Fibroblast of lung (primary cell): ENCODE measurements at regions not wholly inside any gene's neighbourhood (a gene's known extent, or its start where the extent isn't known, plus 50 kb on each side); places are given as distances from the start of the nearest gene placed in this dataset.

Source experiments
- DNase-seq, 2 donors: peaks; one replicate each; pipeline versions ENCODE4 v3.0.0 to v3.0.0-alpha.2; 2010; ENCODE audit warnings: low read depth in 2 of 2
- H2AFZ ChIP-seq: 2 replicates; pipeline ENCODE4 v1.5.1; 2012; ENCODE audit warnings: low read length, control low read depth, inconsistent platforms
- H3K27ac ChIP-seq: 2 replicates; pipeline ENCODE4 v1.5.1; 2011; ENCODE audit warnings: low read length, control low read depth; ENCODE audit not compliant: insufficient read depth
- H3K27me3 ChIP-seq: 2 replicates; pipeline ENCODE4 v1.5.1; 2011; ENCODE audit warnings: mild to moderate bottlenecking, low read length; ENCODE audit not compliant: control insufficient read depth, insufficient read depth
- H3K36me3 ChIP-seq: 2 replicates; pipeline ENCODE4 v1.5.1; 2011; ENCODE audit warnings: low read length; ENCODE audit not compliant: control insufficient read depth, insufficient read depth
- H3K4me1 ChIP-seq: 2 replicates; pipeline ENCODE4 v1.5.1; 2011; ENCODE audit warnings: low read length; ENCODE audit not compliant: control insufficient read depth, insufficient read depth; ENCODE audit errors: extremely low read depth
- H3K4me2 ChIP-seq: 2 replicates; pipeline ENCODE4 v1.5.1; 2011; ENCODE audit warnings: low read length, control low read depth; ENCODE audit not compliant: insufficient read depth; ENCODE audit errors: extremely low read depth
- H3K4me3 ChIP-seq, 4 experiments: fragments of 200-600 bp in 1 of 4; sonication (generic) in 1 of 4; replicated peaks in 1 of 4; 2 replicates each; pipeline ENCODE4 v1.5.1; 2011 to 2016; ENCODE audit warnings: low read length in 4 of 4, low read depth in 3 of 4, mild to moderate bottlenecking in 3 of 4, control low read depth in 2 of 4, inconsistent platforms in 1 of 4, mixed read lengths in 1 of 4; ENCODE audit not compliant: insufficient read depth in 1 of 4; ENCODE audit errors: control extremely low read depth in 1 of 4
- H3K79me2 ChIP-seq: 2 replicates; pipeline ENCODE4 v1.5.1; 2012; ENCODE audit warnings: mild to moderate bottlenecking, low read length, inconsistent platforms; ENCODE audit not compliant: control insufficient read depth, insufficient read depth
- H3K9ac ChIP-seq: 2 replicates; pipeline ENCODE4 v1.5.1; 2011; ENCODE audit warnings: mild to moderate bottlenecking, low read length, control low read depth; ENCODE audit not compliant: insufficient read depth
- H3K9me3 ChIP-seq: 2 replicates; pipeline ENCODE4 v1.5.1; 2012; ENCODE audit warnings: low read depth, low read length; ENCODE audit not compliant: control insufficient read depth, insufficient read depth
- H4K20me1 ChIP-seq: 2 replicates; pipeline ENCODE4 v1.5.1; 2011; ENCODE audit warnings: low read length; ENCODE audit not compliant: control insufficient read depth, insufficient read depth; ENCODE audit errors: extremely low read depth
- CTCF ChIP-seq, 2 donors: IDR thresholded peaks in 1 of 2; conservative IDR thresholded peaks in 1 of 2; 1 replicate in 1 of 2; 2 replicates in 1 of 2; pipeline ENCODE4 v1.5.1; 2011 to 2012; ENCODE audit warnings: low read length in 2 of 2, control low read depth in 1 of 2, inconsistent platforms in 1 of 2, low read depth in 1 of 2, mild to moderate bottlenecking in 1 of 2
- EZH2 ChIP-seq: IDR thresholded peaks from 2 replicates; pipeline ENCODE4 v1.5.1; 2012; ENCODE audit warnings: low read length, control low read depth, mild to moderate bottlenecking; ENCODE audit errors: missing control alignments

- no peak overlapping the region for H2AFZ ChIP-seq
- H3K27me3 ChIP-seq = no peaks in the 10 kb centered on the region
- no peak overlapping the region for H3K27ac ChIP-seq
- H3K79me2 ChIP-seq = no peaks in the 10 kb centered on the region
- no peak overlapping the region for H3K9ac ChIP-seq
- no peak overlapping the region for H3K4me3 ChIP-seq
- H3K4me1 ChIP-seq = no peaks in the 10 kb centered on the region
- H4K20me1 ChIP-seq = no peaks in the 10 kb centered on the region
- H3K9me3 ChIP-seq = no peaks in the 10 kb centered on the region
- TF ChIP-seq CTCF (conservative IDR thresholded peaks at IDR 0.05 in 1 of 2, IDR thresholded peaks at IDR 0.05 in 1 of 2; ENCODE audit: low read depth in 1 of 2, low read length in 2 of 2) = no peak
- no peak for TF ChIP-seq EZH2
- DNase-seq = no peak
- no peak overlapping the region for H3K4me2 ChIP-seq
- H3K36me3 ChIP-seq = no peaks in the 10 kb centered on the region
Measured at GRCh38 chr1:166511761-166512160, 327.5 kb upstream of the POGK start.

- no peak overlapping the region for H3K4me2 ChIP-seq
- no peaks in the 10 kb centered on the region for H3K27me3 ChIP-seq
- TF ChIP-seq CTCF (conservative IDR thresholded peaks at IDR 0.05 in 1 of 2, IDR thresholded peaks at IDR 0.05 in 1 of 2; ENCODE audit: low read depth in 1 of 2, low read length in 2 of 2) = no peak
- TF ChIP-seq EZH2 = no peak
- no peak overlapping the region for H3K27ac ChIP-seq
- no peak overlapping the region for H3K4me3 ChIP-seq
- no peaks in the 10 kb centered on the region for H3K36me3 ChIP-seq
- H3K9me3 ChIP-seq = no peaks in the 10 kb centered on the region
- no peak overlapping the region for H2AFZ ChIP-seq
- H3K4me1 ChIP-seq = no peaks in the 10 kb centered on the region
- H3K79me2 ChIP-seq = no peaks in the 10 kb centered on the region
- no peaks in the 10 kb centered on the region for H4K20me1 ChIP-seq
- H3K9ac ChIP-seq = no peak overlapping the region
- DNase-seq = no peak
Measured at GRCh38 chr1:166514067-166514466, 325.2 kb upstream of the POGK start.

- Histone ChIP-seq H3K4me2 (no peak overlapping the region), H3K79me2 (no peaks in the 10 kb centered on the region), H3K9ac (no peak overlapping the region), H3K4me1 (no peaks in the 10 kb centered on the region), H3K27ac (no peak overlapping the region), H3K9me3 (no peaks in the 10 kb centered on the region), H3K36me3 (no peaks in the 10 kb centered on the region), H4K20me1 (no peaks in the 10 kb centered on the region), H3K27me3 (no peaks in the 10 kb centered on the region), H3K4me3 (no peak overlapping the region), H2AFZ (no peak overlapping the region)
- TF ChIP-seq EZH2 = no peak
- no peak for TF ChIP-seq CTCF (conservative IDR thresholded peaks at IDR 0.05 in 1 of 2, IDR thresholded peaks at IDR 0.05 in 1 of 2; ENCODE audit: low read depth in 1 of 2, low read length in 2 of 2)
- no peak for DNase-seq
Measured at GRCh38 chr1:166527752-166528151, 311.5 kb upstream of the POGK start.
